Right lung (tissue), 2 donors: ENCODE measurements at regions not wholly inside any gene's neighbourhood (a gene's known extent, or its start where the extent isn't known, plus 50 kb on each side); places are given as distances from the start of the nearest gene placed in this dataset.
"Not testable (repeated sequence)": the region's sequence is repeated elsewhere in the genome, so short reads cannot be mapped to it uniquely, and the experiment has no call there.

ENCODE experiments used
- DNase-seq, 2 donors: peaks; one replicate each; pipeline ENCODE4 v3.0.0-alpha.2; 2013

DNA sequence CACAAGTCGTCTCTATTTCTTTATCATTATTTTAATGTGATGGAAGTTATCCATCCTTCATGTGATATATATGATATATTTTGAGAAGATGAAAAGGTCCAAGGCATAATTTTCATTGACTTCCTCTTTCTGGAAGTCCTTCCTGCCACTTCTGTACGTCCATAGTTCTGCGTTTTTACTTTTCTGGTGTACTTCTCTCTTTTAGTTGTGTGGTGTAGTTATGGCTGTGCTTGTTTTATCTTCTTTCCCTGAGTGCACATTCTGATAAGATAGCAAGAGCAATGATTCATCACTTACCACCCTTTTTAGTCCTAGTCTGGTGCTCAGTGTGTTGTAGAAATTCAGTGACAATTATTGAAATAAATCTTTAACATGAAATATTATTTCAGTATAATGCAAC lies 231.3 kb upstream of the FERD3L start:
- DNase-seq, result no peak

GRCh38 chr7:19375976-19376375 lies 230.8 kb upstream of the FERD3L start:
- DNase-seq, result no peak

- DNase-seq, result no peak
These were observed 228.1 kb upstream of the FERD3L start for GRCh38 chr7:19373334-19373733.

DNA sequence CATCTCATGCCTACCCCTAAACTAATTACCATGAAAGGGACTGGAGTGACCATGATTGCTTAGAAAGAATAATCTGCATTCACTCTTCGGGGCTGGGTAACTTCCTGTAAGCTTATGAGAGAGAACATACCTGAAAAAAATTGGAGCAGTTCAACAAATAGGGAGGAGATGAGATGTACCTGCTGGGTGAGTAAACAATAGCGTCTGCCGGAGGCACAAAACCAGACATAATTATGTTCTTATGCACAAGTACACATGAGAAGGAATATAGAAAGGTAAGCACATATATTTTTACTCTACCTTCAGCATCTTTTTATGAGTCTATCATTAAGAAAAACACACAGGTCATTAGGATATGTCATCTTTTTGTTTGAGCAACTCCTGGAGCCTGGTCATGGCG lies 224.6 kb upstream of the FERD3L start:
- no peak for DNase-seq

DNA sequence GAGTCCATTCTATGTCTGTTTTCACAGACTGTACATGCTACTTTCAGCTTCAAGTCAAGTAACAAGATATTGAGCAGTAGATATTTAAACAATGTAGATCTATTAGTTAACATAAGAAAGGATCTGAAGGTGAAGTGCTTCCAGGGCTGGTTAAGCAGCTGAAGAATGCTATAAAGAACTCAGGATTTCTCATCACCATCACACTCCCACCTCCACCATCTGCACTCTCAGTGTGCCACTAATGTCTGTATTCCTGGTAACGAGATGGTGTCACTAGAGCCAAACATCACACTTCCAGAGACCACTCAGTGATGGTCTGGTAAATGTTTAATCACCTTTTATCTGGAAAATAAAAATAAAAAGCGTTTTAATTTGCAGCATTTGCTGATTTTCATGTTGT lies 224.0 kb upstream of the FERD3L start:
- DNase-seq, result no peak

DNA sequence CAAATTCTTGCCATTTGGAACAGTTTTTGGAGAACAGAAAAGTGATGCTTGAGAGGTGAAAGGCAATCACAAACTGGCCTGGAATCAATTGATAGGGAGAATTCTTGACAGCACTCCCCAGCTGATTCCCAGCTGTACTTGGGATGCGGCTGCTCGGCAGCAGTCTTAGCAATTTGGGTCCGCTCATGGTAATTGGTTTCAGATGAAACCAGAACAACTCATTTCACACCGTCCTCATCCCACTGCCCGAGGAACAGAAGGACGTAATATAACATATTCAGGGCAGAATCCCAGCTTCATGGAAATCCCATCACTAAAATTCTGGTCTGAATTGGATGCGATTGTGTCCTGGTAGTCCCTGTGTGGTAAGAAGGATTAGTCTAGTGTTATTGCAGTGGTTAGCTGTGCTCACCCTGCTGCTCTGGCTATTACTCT lies 223.3 kb upstream of the FERD3L start:
- DNase-seq, result no peak

DNA sequence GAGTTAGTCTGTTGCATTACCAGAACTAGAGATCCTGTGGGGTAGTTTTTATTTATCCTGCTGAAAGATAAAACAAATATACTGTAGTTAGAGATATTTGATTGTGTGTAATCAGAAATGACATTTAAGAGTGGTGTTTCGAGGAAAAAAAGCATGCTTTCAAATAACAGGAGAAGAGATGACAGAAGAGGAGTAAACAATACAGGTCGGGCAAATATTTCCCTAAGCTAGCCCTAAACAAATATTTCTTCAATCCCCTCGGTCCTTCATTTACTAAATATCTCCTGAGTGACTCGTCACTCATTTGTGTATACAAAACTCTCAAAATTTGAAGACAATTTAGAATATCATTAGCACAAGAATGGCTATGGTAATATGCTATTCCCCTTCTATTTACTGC lies 219.7 kb upstream of the FERD3L start:
- DNase-seq, result no peak

DNA sequence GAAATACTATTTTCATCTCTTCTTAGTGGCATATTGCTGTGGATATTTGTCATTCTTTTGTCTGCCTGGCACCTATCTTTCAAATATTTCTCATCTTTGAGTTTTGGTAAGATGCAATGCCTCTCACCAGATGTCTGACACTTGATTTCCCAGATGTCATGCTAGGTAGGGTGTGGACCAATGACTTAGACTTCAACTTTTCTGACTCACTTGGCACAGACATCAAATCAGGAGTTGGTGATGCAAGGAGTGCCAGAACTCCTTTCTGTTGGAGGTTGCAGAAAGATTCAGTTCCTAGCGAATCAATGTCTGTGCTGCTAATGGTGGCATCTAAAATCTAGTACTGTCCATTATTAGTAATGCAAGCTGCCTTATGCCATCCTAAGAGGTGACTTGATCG lies 216.9 kb upstream of the FERD3L start:
- DNase-seq, result no peak

GRCh38 chr7:19353180-19353579 lies 208.0 kb upstream of the FERD3L start:
- DNase-seq, result no peak

- DNase-seq, result no peak
These were observed 207.1 kb upstream of the FERD3L start for GRCh38 chr7:19352305-19352695.

DNA sequence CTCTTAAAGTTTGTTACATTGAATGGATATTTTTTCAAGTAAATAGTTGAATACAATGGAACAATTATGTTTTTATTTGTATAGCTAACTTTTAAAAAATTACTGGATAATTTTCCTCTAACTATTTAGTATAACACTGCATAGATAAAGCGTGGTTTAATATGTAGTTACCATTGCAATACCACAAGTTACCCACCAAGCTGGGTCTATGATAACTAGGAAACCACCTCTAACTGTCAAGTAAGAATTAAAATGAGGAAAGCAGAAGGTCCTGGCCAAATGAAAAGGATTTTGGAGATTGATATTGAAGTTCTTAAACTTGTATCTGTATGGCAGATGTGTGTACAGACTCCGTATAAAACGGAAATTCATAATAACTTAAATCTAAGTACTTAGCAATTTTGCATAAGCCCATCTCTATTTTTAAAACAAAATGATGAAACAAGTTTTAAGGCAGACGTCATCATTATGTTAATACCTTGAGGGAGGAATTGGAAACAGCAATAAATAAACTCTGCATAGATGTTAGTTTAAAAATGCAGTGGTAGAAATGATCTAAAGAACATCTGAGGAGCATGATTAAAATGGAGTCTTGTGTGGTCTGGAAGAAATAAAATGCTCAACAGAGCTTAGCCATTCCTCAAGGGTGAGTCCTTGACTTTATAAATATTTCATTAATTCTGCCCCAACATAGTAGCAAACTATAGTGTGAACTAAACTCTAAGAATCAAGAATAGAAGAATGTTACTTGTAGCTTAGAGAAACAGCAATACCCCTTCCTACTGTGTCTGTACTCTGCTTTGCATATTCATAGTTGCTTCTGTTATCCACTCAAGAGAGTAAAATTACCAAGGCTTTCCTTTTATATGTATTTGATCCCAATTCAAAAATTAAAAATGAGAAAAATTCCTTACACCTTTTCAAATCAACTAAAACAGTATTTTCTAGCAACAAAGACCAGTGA lies 206.4 kb upstream of the FERD3L start:
- no peak for DNase-seq

DNA sequence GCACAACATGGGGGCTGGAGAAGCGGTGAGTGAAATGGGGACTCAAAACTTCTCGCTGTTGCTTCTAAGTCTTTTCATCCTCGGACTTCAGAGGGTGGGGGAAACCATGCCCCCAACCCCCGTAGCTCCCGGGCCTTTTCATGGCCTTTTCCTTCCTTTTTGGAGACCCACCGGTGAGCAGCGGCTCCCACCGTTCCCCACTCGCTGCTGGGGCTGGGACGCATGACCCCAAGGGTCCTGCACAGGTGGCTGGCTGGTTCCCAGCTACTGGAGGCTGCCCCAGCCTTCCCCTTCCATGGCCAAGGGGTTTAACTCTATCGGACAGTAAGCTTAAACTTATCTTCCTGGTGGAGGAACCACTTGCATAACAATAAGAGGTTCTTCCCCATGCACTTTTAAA lies 194.3 kb upstream of the FERD3L start:
- DNase-seq, result no peak

DNA sequence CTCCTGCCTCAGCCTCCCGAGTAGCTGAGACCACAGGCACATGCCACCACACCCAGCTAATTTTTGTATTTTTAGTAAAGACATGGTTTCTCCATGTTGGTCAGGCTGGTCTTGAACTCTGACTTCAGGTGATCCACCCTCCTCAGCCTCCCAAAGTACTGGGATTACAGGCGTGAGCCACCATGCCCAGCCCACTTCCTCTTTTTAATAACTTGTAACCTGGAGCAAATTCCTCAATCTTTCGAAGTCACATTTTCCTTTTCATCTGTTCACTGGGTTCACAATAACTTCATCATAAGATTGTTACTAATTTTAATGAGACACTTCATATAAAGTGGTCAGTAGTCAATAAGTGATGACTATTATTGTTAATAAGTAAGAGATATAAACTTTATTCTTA lies 193.3 kb upstream of the FERD3L start:
- not testable (repeated sequence) for DNase-seq

DNA sequence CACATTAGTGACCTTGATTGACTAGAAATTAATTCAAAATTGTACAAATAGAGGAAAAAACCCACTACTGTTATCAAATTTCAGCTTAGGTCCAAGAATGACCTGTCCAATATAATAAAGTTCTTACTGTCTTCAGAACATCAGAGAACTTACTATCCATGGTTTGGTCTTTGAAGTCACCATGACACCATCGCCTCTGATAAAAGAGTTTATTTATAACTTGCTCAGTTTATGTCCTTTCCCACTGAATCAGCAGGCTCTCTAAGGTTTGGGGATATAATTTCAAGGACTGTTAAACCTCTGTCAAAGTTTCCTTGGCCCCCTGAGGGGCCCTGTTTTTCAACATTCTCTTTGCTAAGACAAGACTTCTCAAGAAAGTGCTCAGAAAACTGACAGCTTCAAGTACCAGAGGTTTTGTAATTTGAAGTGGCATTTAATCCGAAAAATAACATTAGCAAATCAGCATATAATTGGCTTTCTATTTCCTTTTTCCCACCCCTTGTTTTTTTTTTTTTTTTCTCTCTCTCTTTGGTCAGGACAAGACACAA lies 191.7 kb upstream of the FERD3L start:
- no peak for DNase-seq

GRCh38 chr7:19333706-19334105 lies 188.5 kb upstream of the FERD3L start:
- DNase-seq, result no peak

DNA sequence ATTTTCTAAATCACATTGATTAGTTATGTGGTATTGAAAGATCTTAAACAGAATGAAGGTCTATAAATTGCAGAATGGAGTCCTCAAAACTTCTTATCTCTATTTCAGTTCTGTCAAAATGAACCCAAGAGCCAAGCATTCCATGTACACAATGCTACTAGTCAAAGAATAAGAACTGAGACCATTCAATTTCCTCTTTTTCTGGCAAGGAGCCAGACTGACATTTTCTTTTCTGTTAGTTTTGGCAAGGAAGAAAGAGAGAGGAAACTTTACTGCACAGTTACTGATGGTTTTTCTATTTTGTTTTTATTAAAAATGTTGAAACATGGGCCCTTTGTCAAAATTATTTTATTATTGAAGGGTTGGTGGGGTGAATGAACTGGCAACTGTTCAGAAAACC lies 181.8 kb upstream of the FERD3L start:
- DNase-seq, result peak; percentile 64 to 70

DNA sequence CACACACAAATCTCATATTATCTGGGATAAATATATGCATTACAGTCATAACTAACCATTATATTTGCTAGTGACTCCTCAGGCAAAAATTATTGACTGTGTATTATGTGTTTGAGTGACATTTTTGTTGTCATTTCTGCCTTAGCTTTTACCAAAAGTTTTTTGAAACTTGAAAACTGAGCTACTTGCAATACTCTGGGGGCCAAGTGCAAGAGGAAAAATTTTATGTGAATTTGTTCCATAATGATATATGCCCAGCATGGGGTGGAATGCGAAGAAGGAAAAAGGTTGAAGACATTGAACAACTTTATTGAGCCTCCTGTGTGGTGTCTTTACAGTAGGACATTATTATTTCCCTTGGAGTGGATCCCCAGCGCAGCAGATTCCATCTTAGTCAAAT lies 176.8 kb upstream of the FERD3L start:
- DNase-seq, result no peak

DNA sequence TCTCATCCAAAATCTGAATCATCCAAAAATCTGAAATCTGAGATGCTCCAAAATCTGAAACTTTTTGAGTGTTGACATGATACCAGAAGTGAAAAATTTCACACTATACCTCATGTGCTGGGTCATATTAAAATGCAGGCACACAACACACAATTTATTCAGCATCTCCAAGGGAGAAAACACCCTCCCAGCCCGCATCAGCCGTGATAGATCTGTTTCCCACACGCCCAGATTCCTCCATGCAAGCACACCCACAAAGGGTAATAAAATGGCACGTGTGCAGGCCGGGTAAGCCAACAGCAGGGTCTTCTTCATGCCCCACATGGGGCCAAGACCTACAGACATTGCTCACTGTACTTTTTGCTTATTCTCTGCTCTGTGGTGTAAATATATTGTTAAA lies 173.1 kb upstream of the FERD3L start:
- DNase-seq, result no peak

GRCh38 chr7:19317461-19317860 lies 172.2 kb upstream of the FERD3L start:
- no peak for DNase-seq

DNA sequence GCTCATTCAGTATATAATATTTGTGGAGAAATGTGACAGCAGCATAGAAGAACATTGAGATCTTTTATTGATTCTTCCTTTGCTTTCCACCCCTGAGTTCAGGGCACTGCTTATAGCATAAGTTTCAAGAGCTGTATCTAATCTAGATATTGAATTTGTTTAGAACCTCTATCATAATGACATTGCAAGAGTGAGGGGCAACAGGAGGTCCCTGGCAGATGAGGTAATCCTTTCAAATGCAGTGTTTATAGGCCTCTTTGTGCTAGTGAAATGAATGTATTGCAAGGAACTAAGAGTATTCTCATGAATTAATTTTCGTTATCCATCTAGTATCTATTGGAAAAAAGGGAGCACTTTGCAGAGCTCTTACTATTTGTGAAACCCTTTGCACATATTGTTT lies 167.2 kb upstream of the FERD3L start:
- DNase-seq, result no peak

DNA sequence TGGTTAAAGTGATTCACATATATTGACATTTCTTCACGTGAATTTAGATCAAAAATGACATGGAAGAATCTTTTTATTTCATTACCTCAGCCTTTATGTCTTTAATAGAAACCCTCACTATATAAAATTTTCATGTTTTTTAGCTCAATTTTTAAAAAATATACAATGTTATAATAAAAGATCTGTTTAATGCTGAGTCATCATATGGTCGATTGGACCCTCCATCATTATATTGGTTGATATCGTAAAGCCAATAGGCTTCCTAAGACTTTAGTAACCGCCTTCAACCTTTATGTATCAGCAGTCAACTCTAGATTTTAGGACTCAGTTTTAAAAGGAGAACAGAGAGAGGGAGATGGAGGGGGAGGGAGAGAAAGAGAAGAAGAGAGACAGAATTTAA lies 162.3 kb upstream of the FERD3L start:
- DNase-seq, result no peak

DNA sequence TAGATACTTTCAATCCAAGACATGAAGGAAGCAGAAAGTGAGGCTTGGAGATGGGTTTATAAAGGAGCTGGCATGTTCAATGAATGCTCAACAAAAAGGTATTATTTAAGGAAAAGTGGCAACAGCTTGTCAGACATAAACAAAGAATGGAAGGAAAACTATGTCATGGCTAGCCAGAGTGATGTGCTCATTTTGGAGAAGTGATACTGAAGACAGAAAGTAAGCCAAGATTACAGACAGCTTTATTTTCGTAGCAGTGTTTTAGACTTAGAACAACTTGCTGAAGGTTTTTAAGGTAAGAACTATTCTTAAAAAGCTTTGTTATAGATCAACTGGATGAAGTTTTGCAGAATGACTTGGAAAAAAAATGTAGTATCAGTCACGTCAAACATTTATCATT lies 160.5 kb upstream of the FERD3L start:
- DNase-seq, result no peak

- no peak for DNase-seq
These were observed 158.9 kb upstream of the FERD3L start for GRCh38 chr7:19304086-19304485.

GRCh38 chr7:19302731-19303130 lies 157.5 kb upstream of the FERD3L start:
- no peak for DNase-seq
